Smooth muscle cell (in vitro differentiated cells): ENCODE measurements at regions not wholly inside any gene's neighbourhood (a gene's known extent, or its start where the extent isn't known, plus 50 kb on each side); places are given as distances from the start of the nearest gene placed in this dataset.

ENCODE experiments used
- DNase-seq: peaks from one replicate; lab custom pipeline; 2025; ENCODE audit not compliant: unreplicated experiment; lab: John Stamatoyannopoulos, UW
- H2AFZ ChIP-seq: fragments of 200-600 bp; sonication (generic); 2 replicates; pipeline ENCODE4 v1.6.0; 2016; ENCODE audit warnings: antibody characterized with exemption, low read depth, mild to moderate bottlenecking
- H3F3A ChIP-seq: fragments of 200-600 bp; sonication (generic); 2 replicates; pipeline ENCODE4 v1.6.0; 2017; ENCODE audit warnings: antibody characterized with exemption, low read depth
- H3K27ac ChIP-seq: fragments of 200-600 bp; sonication (generic); 2 replicates; pipeline ENCODE4 v1.5.1; 2016; ENCODE audit warnings: low read depth, mild to moderate bottlenecking
- H3K27me3 ChIP-seq: fragments of 200-600 bp; sonication (generic); 2 replicates; pipeline ENCODE4 v1.6.1; 2016; ENCODE audit warnings: low read depth, mild to moderate bottlenecking
- H3K36me3 ChIP-seq: fragments of 200-600 bp; sonication (generic); 2 replicates; pipeline ENCODE4 v1.5.1; 2016; ENCODE audit warnings: low read depth
- H3K4me1 ChIP-seq: fragments of 200-600 bp; sonication (generic); 2 replicates; pipeline ENCODE4 v1.5.1; 2016; ENCODE audit warnings: low read depth
- H3K4me2 ChIP-seq: fragments of 200-600 bp; sonication (generic); 2 replicates; pipeline ENCODE4 v1.6.0; 2016; ENCODE audit warnings: mild to moderate bottlenecking
- H3K4me3 ChIP-seq: fragments of 200-600 bp; sonication (generic); 2 replicates; pipeline ENCODE4 v1.5.1; 2016; ENCODE audit warnings: mild to moderate bottlenecking
- H3K79me2 ChIP-seq: fragments of 200-600 bp; sonication (generic); 2 replicates; pipeline ENCODE4 v1.6.0; 2016; ENCODE audit warnings: low read depth, mild to moderate bottlenecking
- H3K9ac ChIP-seq: fragments of 200-600 bp; sonication (generic); 2 replicates; pipeline ENCODE4 v1.6.0; 2016; ENCODE audit warnings: low read depth
- H3K9me3 ChIP-seq: fragments of 200-600 bp; sonication (generic); replicated peaks from 2 replicates; pipeline ENCODE4 v1.5.1; 2016; ENCODE audit warnings: low read depth
- H4K20me1 ChIP-seq: fragments of 200-600 bp; sonication (generic); 2 replicates; pipeline ENCODE4 v1.6.0; 2016; ENCODE audit warnings: low read depth
- WGBS: methylation state at CpG from one replicate; pipeline ENCODE4 v1.1.7; 2016; ENCODE audit warnings: low lambda C conversion rate; 5-methylcytosine and 5-hydroxymethylcytosine counted together
- TF ChIP-seq, protein P1 (sequence below): fragments of 200-600 bp; sonication (generic); IDR thresholded peaks from 2 replicates; pipeline ENCODE4 v1.5.1; 2017; ENCODE audit warnings: borderline replicate concordance, mild to moderate bottlenecking, antibody characterized with exemption; ENCODE audit not compliant: insufficient read depth, poor library complexity, severe bottlenecking

DNA sequence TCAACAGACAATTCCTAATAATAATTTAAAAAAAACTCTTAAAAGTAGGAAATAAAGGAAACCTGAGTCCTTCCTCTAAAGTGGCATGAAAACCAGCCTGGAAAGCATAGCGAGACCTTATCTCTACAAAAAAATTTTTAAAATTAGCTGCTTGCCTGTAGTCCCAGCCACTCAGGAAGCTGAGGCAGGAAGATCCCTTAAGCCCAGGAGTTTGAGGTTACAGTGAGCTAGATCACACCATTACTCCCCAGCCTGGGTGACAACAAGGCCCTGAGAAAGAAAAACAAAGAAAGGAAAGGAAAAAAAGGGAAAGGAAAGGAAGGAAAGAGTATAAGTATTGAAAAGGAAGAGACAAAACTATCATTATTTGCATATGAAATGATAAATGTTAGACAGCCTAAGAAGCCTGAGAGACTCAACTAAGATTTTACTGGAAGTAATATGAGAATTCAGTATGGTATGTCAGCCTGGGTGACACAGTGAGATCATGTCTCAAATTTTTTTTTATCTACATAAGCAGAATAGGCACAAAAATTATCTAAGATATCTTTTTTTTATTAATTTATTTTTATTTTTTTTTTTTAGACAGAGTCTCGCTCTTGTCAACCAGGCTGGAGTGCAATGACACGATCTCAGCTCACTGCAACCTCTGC is 113.0 kb downstream of the GOSR1 start:
- H3K9me3 ChIP-seq = no peaks in the 10 kb centered on the region
- no peak overlapping the region for H3K4me3 ChIP-seq
- peak overlapping the region; percentile 61 for H3K9ac ChIP-seq
- peak overlapping the region; percentile 75 for H2AFZ ChIP-seq
- no peaks in the 10 kb centered on the region for H3K36me3 ChIP-seq
- H3K79me2 ChIP-seq = no peaks in the 10 kb centered on the region
- DNase-seq = no peak
- peaks cover 8% of the 10 kb centered on the region for H3K4me1 ChIP-seq
- peak overlapping the region; percentile 96 for H3K27ac ChIP-seq
- WGBS = 65% methylated on average over 3 of the region's 3 CpGs
- H4K20me1 ChIP-seq = no peaks in the 10 kb centered on the region
- no peaks in the 10 kb centered on the region for H3F3A ChIP-seq
- H3K4me2 ChIP-seq = peak overlapping the region; percentile 69
- TF ChIP-seq, protein P1, sequence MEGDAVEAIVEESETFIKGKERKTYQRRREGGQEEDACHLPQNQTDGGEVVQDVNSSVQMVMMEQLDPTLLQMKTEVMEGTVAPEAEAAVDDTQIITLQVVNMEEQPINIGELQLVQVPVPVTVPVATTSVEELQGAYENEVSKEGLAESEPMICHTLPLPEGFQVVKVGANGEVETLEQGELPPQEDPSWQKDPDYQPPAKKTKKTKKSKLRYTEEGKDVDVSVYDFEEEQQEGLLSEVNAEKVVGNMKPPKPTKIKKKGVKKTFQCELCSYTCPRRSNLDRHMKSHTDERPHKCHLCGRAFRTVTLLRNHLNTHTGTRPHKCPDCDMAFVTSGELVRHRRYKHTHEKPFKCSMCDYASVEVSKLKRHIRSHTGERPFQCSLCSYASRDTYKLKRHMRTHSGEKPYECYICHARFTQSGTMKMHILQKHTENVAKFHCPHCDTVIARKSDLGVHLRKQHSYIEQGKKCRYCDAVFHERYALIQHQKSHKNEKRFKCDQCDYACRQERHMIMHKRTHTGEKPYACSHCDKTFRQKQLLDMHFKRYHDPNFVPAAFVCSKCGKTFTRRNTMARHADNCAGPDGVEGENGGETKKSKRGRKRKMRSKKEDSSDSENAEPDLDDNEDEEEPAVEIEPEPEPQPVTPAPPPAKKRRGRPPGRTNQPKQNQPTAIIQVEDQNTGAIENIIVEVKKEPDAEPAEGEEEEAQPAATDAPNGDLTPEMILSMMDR = no peak
- H3K27me3 ChIP-seq = no peaks in the 10 kb centered on the region

- Histone ChIP-seq H2AFZ (no peak overlapping the region), H3K36me3 (no peaks in the 10 kb centered on the region), H3K27ac (peak overlapping the region; percentile 96), H3K4me2 (no peak overlapping the region), H3F3A (no peaks in the 10 kb centered on the region), H3K4me1 (peaks cover 8% of the 10 kb centered on the region), H3K4me3 (no peak overlapping the region), H3K27me3 (no peaks in the 10 kb centered on the region), H3K79me2 (no peaks in the 10 kb centered on the region), H4K20me1 (no peaks in the 10 kb centered on the region), H3K9me3 (no peaks in the 10 kb centered on the region), H3K9ac (no peak overlapping the region)
- DNase-seq = no peak
- TF ChIP-seq, protein P1 = no peak
- WGBS = 100% methylated on average over 1 of the region's 1 CpG
Measured at GRCh38 chr17:30589431-30589830, 112.2 kb downstream of the GOSR1 start.

- Histone ChIP-seq H3K4me2 (no peak overlapping the region), H3K36me3 (no peaks in the 10 kb centered on the region), H4K20me1 (no peaks in the 10 kb centered on the region), H3K9ac (no peak overlapping the region), H3K4me1 (peaks cover 8% of the 10 kb centered on the region), H3F3A (no peaks in the 10 kb centered on the region), H3K9me3 (no peaks in the 10 kb centered on the region), H2AFZ (no peak overlapping the region), H3K4me3 (no peak overlapping the region), H3K27me3 (no peaks in the 10 kb centered on the region), H3K79me2 (no peaks in the 10 kb centered on the region), H3K27ac (no peak overlapping the region)
- TF ChIP-seq, protein P1 = no peak
- DNase-seq = no peak
- 82% methylated on average over 7 of the region's 7 CpGs for WGBS
Measured at GRCh38 chr17:30588798-30589247, 111.6 kb downstream of the GOSR1 start.

GRCh38 chr17:30586818-30587595 is 109.8 kb downstream of the GOSR1 start:
- Histone ChIP-seq H4K20me1 (no peaks in the 10 kb centered on the region), H3K4me2 (no peak overlapping the region), H3K4me3 (no peak overlapping the region), H3K79me2 (no peaks in the 10 kb centered on the region), H3K27ac (peak overlapping the region; percentile 74), H3K4me1 (peaks cover 8% of the 10 kb centered on the region), H3F3A (no peaks in the 10 kb centered on the region), H3K27me3 (no peaks in the 10 kb centered on the region), H3K9me3 (no peaks in the 10 kb centered on the region), H3K9ac (peak overlapping the region; percentile 21), H3K36me3 (no peaks in the 10 kb centered on the region), H2AFZ (no peak overlapping the region)
- no peak for DNase-seq
- TF ChIP-seq, protein P1 = no peak
- 80% methylated on average over 5 of the region's 5 CpGs for WGBS
